H1 (cell line): ENCODE measurements at regions not wholly inside any gene's neighbourhood (a gene's known extent, or its start where the extent isn't known, plus 50 kb on each side); places are given as distances from the start of the nearest gene placed in this dataset.

ENCODE experiments used
- CTCF ChIA-PET: fragments of 300-600 bp; sonication (Branson Sonifier 250); formaldehyde crosslinking; loops from one replicate; lab custom pipeline; 2021; ENCODE audit not compliant: partially characterized antibody; lab: Charles Lee
- POLR2A ChIA-PET: fragments of 300-600 bp; sonication (Branson Sonifier 250); formaldehyde crosslinking; loops from one replicate; lab custom pipeline; 2021; ENCODE audit warnings: inconsistent platforms; ENCODE audit not compliant: partially characterized antibody; lab: Charles Lee
- DNase-seq, 2 experiments: peaks; one replicate each; pipeline versions ENCODE4 v3.0.0 to v3.0.0-alpha.2; 2010 to 2022; ENCODE audit warnings: low spot score in 2 of 2, low read depth in 1 of 2, mixed read lengths in 1 of 2
- FAIRE-seq: peaks from 2 replicates; lab custom pipeline; 2011; peaks lifted over from hg19 to GRCh38; lab: Jason Lieb, UNC
- H2AFZ ChIP-seq: 2 replicates; pipeline ENCODE4 v1.8.1; 2012; ENCODE audit warnings: low read length, inconsistent platforms
- H2AK5ac ChIP-seq: 2 replicates; pipeline ENCODE4 v1.6.1; 2013; ENCODE audit warnings: low read depth, low read length
- H2BK120ac ChIP-seq: replicated peaks from 2 replicates; pipeline ENCODE3; 2013; ENCODE audit warnings: low read depth, low read length, inconsistent platforms
- H2BK12ac ChIP-seq: 2 replicates; pipeline ENCODE4 v1.6.1; 2013; ENCODE audit warnings: low read depth, low read length
- H2BK15ac ChIP-seq: 2 replicates; pipeline ENCODE4 v1.6.1; 2013; ENCODE audit warnings: low read length
- H2BK20ac ChIP-seq: 2 replicates; pipeline ENCODE4 v1.6.1; 2013; ENCODE audit warnings: low read length
- H2BK5ac ChIP-seq: 2 replicates; pipeline ENCODE4 v1.6.1; 2013; ENCODE audit warnings: low read depth, low read length
- H3K14ac ChIP-seq: 2 replicates; pipeline ENCODE4 v1.6.1; 2013; ENCODE audit warnings: inconsistent platforms; ENCODE audit not compliant: insufficient read length
- H3K18ac ChIP-seq: 2 replicates; pipeline ENCODE4 v1.6.1; 2013; ENCODE audit warnings: low read length; ENCODE audit errors: extremely low read depth
- H3K23ac ChIP-seq: 2 replicates; pipeline ENCODE4 v1.6.1; 2013; ENCODE audit warnings: inconsistent platforms; ENCODE audit not compliant: insufficient read length
- H3K23me2 ChIP-seq: 2 replicates; pipeline ENCODE4 v1.6.1; 2013; ENCODE audit warnings: low read depth, low read length
- H3K27ac ChIP-seq: 2 replicates; pipeline ENCODE4 v1.6.1; 2011; ENCODE audit warnings: low read depth, low read length, inconsistent platforms
- H3K27me3 ChIP-seq, 4 experiments: replicated peaks in 1 of 4; 1 replicate in 1 of 4; 2 replicates in 3 of 4; pipeline versions ENCODE4 v1.6.1 to v1.8.1; 2011 to 2013; ENCODE audit warnings: low read length in 3 of 4, mild to moderate bottlenecking in 3 of 4, inconsistent platforms in 2 of 4, mixed read lengths in 2 of 4, moderate library complexity in 1 of 4; ENCODE audit not compliant: control insufficient read depth in 3 of 4, insufficient read depth in 3 of 4; ENCODE audit errors: extremely low read depth in 1 of 4
- H3K36me3 ChIP-seq, 4 experiments: 2 replicates each; pipeline versions ENCODE4 v1.6.1 to v1.8.1; 2011 to 2013; ENCODE audit warnings: mild to moderate bottlenecking in 4 of 4, low read length in 3 of 4, moderate library complexity in 2 of 4, control low read depth in 1 of 4, inconsistent platforms in 1 of 4; ENCODE audit not compliant: insufficient read depth in 4 of 4, control insufficient read depth in 2 of 4
- H3K4ac ChIP-seq: replicated peaks from 2 replicates; pipeline ENCODE3; 2013; ENCODE audit warnings: low read length, low read depth, mixed read lengths, inconsistent platforms; ENCODE audit not compliant: insufficient read length
- H3K4me1 ChIP-seq, 4 experiments: replicated peaks in 1 of 4; 1 replicate in 1 of 4; 2 replicates in 3 of 4; pipeline versions ENCODE4 v1.6.1 to v1.8.1; 2011 to 2013; ENCODE audit warnings: low read length in 3 of 4, inconsistent platforms in 2 of 4, mixed read lengths in 1 of 4; ENCODE audit not compliant: insufficient read depth in 4 of 4, control insufficient read depth in 3 of 4
- H3K4me2 ChIP-seq, 2 experiments: 2 replicates each; pipeline versions ENCODE4 v1.6.1 to v1.8.1; 2011 to 2013; ENCODE audit warnings: low read depth in 2 of 2, low read length in 2 of 2, control low read depth in 1 of 2, inconsistent platforms in 1 of 2, mild to moderate bottlenecking in 1 of 2; ENCODE audit not compliant: insufficient read depth in 1 of 2
- H3K4me3 ChIP-seq, 4 experiments: fragments of 200-600, 300-600 bp in 1 of 4; sonication (generic), shearing (Covaris generic), sonication (Bioruptor Twin) in 1 of 4; 2 replicates each; pipeline versions ENCODE4 v1.5.1 to v1.8.1; 2011 to 2016; ENCODE audit warnings: low read length in 4 of 4, low read depth in 3 of 4, control low read depth in 2 of 4, inconsistent platforms in 2 of 4, mild to moderate bottlenecking in 2 of 4, mixed read lengths in 1 of 4, moderate library complexity in 1 of 4; ENCODE audit not compliant: insufficient read depth in 2 of 4; ENCODE audit errors: extremely low read depth in 1 of 4
- H3K56ac ChIP-seq: replicated peaks from 2 replicates; pipeline ENCODE3; 2013; ENCODE audit warnings: low read depth, mild to moderate bottlenecking, mixed read lengths, low read length, inconsistent platforms; ENCODE audit not compliant: insufficient read length
- H3K79me1 ChIP-seq: 2 replicates; pipeline ENCODE4 v1.6.1; 2013; ENCODE audit warnings: low read depth, low read length, control low read depth
- H3K79me2 ChIP-seq, 2 experiments: 2 replicates each; pipeline versions ENCODE4 v1.6.1 to v1.8.1; 2012 to 2013; ENCODE audit warnings: low read length in 2 of 2, mild to moderate bottlenecking in 2 of 2, inconsistent platforms in 1 of 2; ENCODE audit not compliant: insufficient read depth in 2 of 2, control insufficient read depth in 1 of 2
- H3K9ac ChIP-seq, 4 experiments: replicated peaks in 1 of 4; 1 replicate in 1 of 4; 2 replicates in 3 of 4; pipeline versions ENCODE4 v1.6.1 to v1.8.1; 2011 to 2013; ENCODE audit warnings: low read depth in 3 of 4, low read length in 3 of 4, control low read depth in 2 of 4, mild to moderate bottlenecking in 2 of 4, moderate library complexity in 2 of 4, inconsistent platforms in 1 of 4; ENCODE audit errors: extremely low read depth in 1 of 4
- H3K9me3 ChIP-seq, 2 experiments: 2 replicates each; pipeline versions ENCODE4 v1.6.1 to v1.8.1; 2012 to 2013; ENCODE audit warnings: mild to moderate bottlenecking in 2 of 2, moderate library complexity in 2 of 2, control low read depth in 1 of 2, inconsistent platforms in 1 of 2, low read depth in 1 of 2, low read length in 1 of 2, mixed read lengths in 1 of 2; ENCODE audit not compliant: insufficient read depth in 2 of 2
- H4K20me1 ChIP-seq, 2 experiments: replicated peaks in 1 of 2; 2 replicates each; pipeline versions ENCODE3 to v1.8.1; 2011 to 2013; ENCODE audit warnings: inconsistent platforms in 2 of 2, low read length in 2 of 2, mild to moderate bottlenecking in 1 of 2; ENCODE audit not compliant: insufficient read depth in 2 of 2, control insufficient read depth in 1 of 2
- H4K5ac ChIP-seq: 2 replicates; pipeline ENCODE4 v1.6.1; 2013; ENCODE audit warnings: low read length, low read depth, mixed read lengths, inconsistent platforms; ENCODE audit not compliant: insufficient read length
- H4K8ac ChIP-seq: 2 replicates; pipeline ENCODE4 v1.8.0; 2013; ENCODE audit warnings: mild to moderate bottlenecking, moderate library complexity, low read length, inconsistent platforms; ENCODE audit not compliant: insufficient read depth; ENCODE audit errors: extremely low read depth
- H4K91ac ChIP-seq: replicated peaks from 2 replicates; pipeline ENCODE3; 2013; ENCODE audit warnings: low read length, mixed read lengths, inconsistent platforms; ENCODE audit not compliant: insufficient read length
- CTBP2 ChIP-seq: IDR thresholded peaks from 2 replicates; pipeline ENCODE4 v1.7.0; 2011; ENCODE audit warnings: borderline replicate concordance, mild to moderate bottlenecking, moderate library complexity, mixed read lengths, low read length; ENCODE audit not compliant: insufficient read depth, insufficient read length
- CTCF ChIP-seq, 3 experiments: IDR thresholded peaks; 1 replicate in 2 of 3; 2 replicates in 1 of 3; pipeline versions ENCODE4 v1.5.1 to v1.6.1; 2011; ENCODE audit warnings: low read length in 3 of 3, mild to moderate bottlenecking in 3 of 3, inconsistent platforms in 2 of 3, low read depth in 1 of 3, moderate library complexity in 1 of 3; ENCODE audit not compliant: insufficient read depth in 1 of 3; ENCODE audit errors: control extremely low read depth in 1 of 3
- EGR1 ChIP-seq: IDR thresholded peaks from 2 replicates; pipeline ENCODE4 v1.6.1; 2011; ENCODE audit warnings: low read depth, low read length, borderline replicate concordance
- RAD21 ChIP-seq, 2 experiments: IDR thresholded peaks in 1 of 2; conservative IDR thresholded peaks in 1 of 2; 2 replicates each; pipeline ENCODE4 v1.6.1; 2011; ENCODE audit warnings: low read depth in 2 of 2, low read length in 2 of 2, improper control_type of control experiment in 1 of 2, inconsistent platforms in 1 of 2, mild to moderate bottlenecking in 1 of 2, moderate library complexity in 1 of 2
- RFX5 ChIP-seq: IDR thresholded peaks from 2 replicates; pipeline ENCODE4 v1.6.1; 2011; ENCODE audit warnings: low read depth, low read length, improper control_type of control experiment, borderline replicate concordance
- TBP ChIP-seq: IDR thresholded peaks from 2 replicates; pipeline ENCODE4 v1.6.1; 2011; ENCODE audit warnings: low read depth, low read length, improper control_type of control experiment
- WGBS, 2 experiments: shearing (Covaris generic) in 1 of 2; methylation state at CpG; one replicate each; pipeline versions ENCODE4 v1.1.6 to v1.1.7; 2013 to 2015; ENCODE audit warnings: low lambda C conversion rate in 2 of 2, mixed read lengths in 2 of 2, inconsistent platforms in 1 of 2, low coverage in 1 of 2, missing lambda C conversion rate in 1 of 2; ENCODE audit not compliant: insufficient replicate concordance in 2 of 2, insufficient coverage in 1 of 2, insufficient read length in 1 of 2; ENCODE audit errors: extremely low coverage in 1 of 2, missing lambda C conversion rate in 1 of 2; 5-methylcytosine and 5-hydroxymethylcytosine counted together

- Histone ChIP-seq H3K4ac (no peak overlapping the region), H2AK5ac (no peak overlapping the region), H3K56ac (no peak overlapping the region), H2BK20ac (no peak overlapping the region), H2BK120ac (no peak overlapping the region), H3K9me3 (no peaks in the 10 kb centered on the region), H3K23me2 (no peaks in the 10 kb centered on the region), H3K27me3 (no peaks in the 10 kb centered on the region), H3K9ac (no peak overlapping the region), H4K8ac (no peak overlapping the region), H2BK5ac (no peak overlapping the region), H3K36me3 (no peaks in the 10 kb centered on the region), H3K23ac (no peak overlapping the region)
- no peak for FAIRE-seq
- TF ChIP-seq CTCF (IDR thresholded peaks at IDR 0.05; ENCODE audit: control extremely low read depth in 1 of 3, insufficient read depth in 1 of 3, low read depth in 1 of 3, low read length in 3 of 3) (peak in 2 of 3 experiments; percentile 20 to 45; a peak in 2 of 4 replicates), RAD21 (IDR thresholded peaks at IDR 0.05 in 1 of 2, conservative IDR thresholded peaks at IDR 0.05 in 1 of 2; ENCODE audit: low read depth in 2 of 2, low read length in 2 of 2) (peak; percentile 31 to 33), TBP (no peak), EGR1 (no peak), CTBP2 (no peak), RFX5 (no peak)
- TF ChIP-seq, all 59 proteins: peak for 2
- 92% methylated on average over 3 of the region's 3 CpGs; no CpG with 5 or more reads in 1 of the 2 experiments for WGBS, 2 experiments
- no peak for DNase-seq
- POLR2A ChIA-PET, result interaction anchor here (0.7 kb wide), 1 partner anchor 231 kb away, joined by 3 read pairs; no protein-coding TSS in a partner anchor
- no peak overlapping the region for H2AFZ ChIP-seq
- H3K14ac ChIP-seq, result no peak overlapping the region
- no peak overlapping the region for H3K4me2 ChIP-seq
- no peak overlapping the region for H3K4me3 ChIP-seq
- no peaks in the 10 kb centered on the region for H3K79me2 ChIP-seq
- CTCF ChIA-PET, result interaction anchor here (0.6 to 9.5 kb wide), 27 partner anchors 9 to 1262 kb away, joined by 3 to 194 read pairs (median 3); no protein-coding TSS in a partner anchor
- H3K79me1 ChIP-seq, result no peaks in the 10 kb centered on the region
- H3K18ac ChIP-seq, result no peak overlapping the region
- H2BK15ac ChIP-seq, result no peak overlapping the region
- H3K4me1 ChIP-seq, result peaks cover 0 to 6% (median 3%) of the 10 kb centered on the region in 4 experiments; a peak in 3 of 7 replicates
- H3K27ac ChIP-seq, result no peak overlapping the region
- H4K20me1 ChIP-seq, result no peaks in the 10 kb centered on the region
- no peak overlapping the region for H2BK12ac ChIP-seq
- no peak overlapping the region for H4K5ac ChIP-seq
- H4K91ac ChIP-seq, result no peak overlapping the region
Measured at GRCh38 chr18:27608742-27609141, 423.6 kb upstream of the CHST9 start.
